Mammary epithelial cell (primary cell): ENCODE measurements at regions not wholly inside any gene's neighbourhood (a gene's known extent, or its start where the extent isn't known, plus 50 kb on each side); places are given as distances from the start of the nearest gene placed in this dataset.

Experiments
- EZH2 ChIP-seq: IDR thresholded peaks from 2 replicates; pipeline ENCODE4 v1.6.1; 2012; ENCODE audit warnings: low read length, inconsistent platforms, borderline replicate concordance
- TF ChIP-seq, protein P1 (sequence below), 2 donors: IDR thresholded peaks in 1 of 2; conservative IDR thresholded peaks in 1 of 2; 2 replicates each; pipeline ENCODE4 v1.5.1; 2011 to 2012; ENCODE audit warnings: inconsistent platforms in 2 of 2, low read length in 2 of 2, mild to moderate bottlenecking in 2 of 2, control low read depth in 1 of 2, low read depth in 1 of 2; ENCODE audit not compliant: insufficient read depth in 1 of 2; ENCODE audit errors: extremely low read depth in 1 of 2

- TF ChIP-seq, protein P1, sequence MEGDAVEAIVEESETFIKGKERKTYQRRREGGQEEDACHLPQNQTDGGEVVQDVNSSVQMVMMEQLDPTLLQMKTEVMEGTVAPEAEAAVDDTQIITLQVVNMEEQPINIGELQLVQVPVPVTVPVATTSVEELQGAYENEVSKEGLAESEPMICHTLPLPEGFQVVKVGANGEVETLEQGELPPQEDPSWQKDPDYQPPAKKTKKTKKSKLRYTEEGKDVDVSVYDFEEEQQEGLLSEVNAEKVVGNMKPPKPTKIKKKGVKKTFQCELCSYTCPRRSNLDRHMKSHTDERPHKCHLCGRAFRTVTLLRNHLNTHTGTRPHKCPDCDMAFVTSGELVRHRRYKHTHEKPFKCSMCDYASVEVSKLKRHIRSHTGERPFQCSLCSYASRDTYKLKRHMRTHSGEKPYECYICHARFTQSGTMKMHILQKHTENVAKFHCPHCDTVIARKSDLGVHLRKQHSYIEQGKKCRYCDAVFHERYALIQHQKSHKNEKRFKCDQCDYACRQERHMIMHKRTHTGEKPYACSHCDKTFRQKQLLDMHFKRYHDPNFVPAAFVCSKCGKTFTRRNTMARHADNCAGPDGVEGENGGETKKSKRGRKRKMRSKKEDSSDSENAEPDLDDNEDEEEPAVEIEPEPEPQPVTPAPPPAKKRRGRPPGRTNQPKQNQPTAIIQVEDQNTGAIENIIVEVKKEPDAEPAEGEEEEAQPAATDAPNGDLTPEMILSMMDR (conservative IDR thresholded peaks at IDR 0.05 in 1 of 2, IDR thresholded peaks at IDR 0.05 in 1 of 2; ENCODE audit: extremely low read depth in 1 of 2, insufficient read depth in 1 of 2, low read depth in 1 of 2, low read length in 2 of 2) = no peak
- no peak for TF ChIP-seq EZH2
These were observed 270.4 kb upstream of the PRKCQ start for GRCh38 chr10:6850452-6850851.
